GM12878 (cell line): ENCODE measurements at regions not wholly inside any gene's neighbourhood (a gene's known extent, or its start where the extent isn't known, plus 50 kb on each side); places are given as distances from the start of the nearest gene placed in this dataset.

Source experiments
- CEBPB ChIP-seq, 2 experiments: fragments of 150-350 bp in 1 of 2; IDR thresholded peaks; 2 replicates each; pipeline ENCODE4 v1.6.1; 2012 to 2014; ENCODE audit warnings: low read depth in 2 of 2, low read length in 2 of 2, borderline replicate concordance in 1 of 2, inconsistent platforms in 1 of 2
- GABPA ChIP-seq: IDR thresholded peaks from 2 replicates; pipeline ENCODE4 v1.6.1; 2014; ENCODE audit warnings: antibody characterized with exemption, low read depth, mild to moderate bottlenecking, inconsistent platforms
- MYB ChIP-seq: fragments of 150-350 bp; IDR thresholded peaks from 2 replicates; pipeline ENCODE4 v1.6.1; 2014; ENCODE audit warnings: mild to moderate bottlenecking, low read depth, low read length, borderline replicate concordance
- POLR2A ChIP-seq: IDR thresholded peaks from 2 replicates; pipeline ENCODE4 v1.6.1; 2011; ENCODE audit warnings: low read depth, mild to moderate bottlenecking, low read length
- RAD21 ChIP-seq: IDR thresholded peaks from 2 replicates; pipeline ENCODE4 v1.6.1; 2011; ENCODE audit warnings: mild to moderate bottlenecking, low read depth, low read length, moderate library complexity; ENCODE audit not compliant: insufficient read depth
- SREBF1 ChIP-seq: IDR thresholded peaks from 2 replicates; pipeline ENCODE4 v1.6.1; 2012; ENCODE audit warnings: mild to moderate bottlenecking, low read length
- TAF1 ChIP-seq: IDR thresholded peaks from 2 replicates; pipeline ENCODE4 v1.6.1; 2011; ENCODE audit warnings: mild to moderate bottlenecking, low read depth, low read length, borderline replicate concordance
- TF ChIP-seq, protein P1 (sequence below), 3 experiments: IDR thresholded peaks in 2 of 3; conservative IDR thresholded peaks in 1 of 3; 2 replicates each; pipeline ENCODE4 v1.5.1; 2011; ENCODE audit warnings: low read depth in 3 of 3, low read length in 3 of 3, mild to moderate bottlenecking in 3 of 3, control low read depth in 2 of 3, moderate library complexity in 2 of 3, inconsistent platforms in 1 of 3, mixed read lengths in 1 of 3; ENCODE audit not compliant: control insufficient read depth in 2 of 3, insufficient read depth in 1 of 3; ENCODE audit errors: extremely low read depth in 1 of 3
- TF ChIP-seq, protein P2 (sequence below): fragments of 450-650 bp; IDR thresholded peaks from 2 replicates; pipeline ENCODE4 v1.6.1; 2016; ENCODE audit warnings: mild to moderate bottlenecking
- TF ChIP-seq, protein P3 (sequence below): fragments of 150-350 bp; IDR thresholded peaks from 2 replicates; pipeline ENCODE4 v1.6.1; 2014; ENCODE audit warnings: mild to moderate bottlenecking, low read depth, low read length

DNA sequence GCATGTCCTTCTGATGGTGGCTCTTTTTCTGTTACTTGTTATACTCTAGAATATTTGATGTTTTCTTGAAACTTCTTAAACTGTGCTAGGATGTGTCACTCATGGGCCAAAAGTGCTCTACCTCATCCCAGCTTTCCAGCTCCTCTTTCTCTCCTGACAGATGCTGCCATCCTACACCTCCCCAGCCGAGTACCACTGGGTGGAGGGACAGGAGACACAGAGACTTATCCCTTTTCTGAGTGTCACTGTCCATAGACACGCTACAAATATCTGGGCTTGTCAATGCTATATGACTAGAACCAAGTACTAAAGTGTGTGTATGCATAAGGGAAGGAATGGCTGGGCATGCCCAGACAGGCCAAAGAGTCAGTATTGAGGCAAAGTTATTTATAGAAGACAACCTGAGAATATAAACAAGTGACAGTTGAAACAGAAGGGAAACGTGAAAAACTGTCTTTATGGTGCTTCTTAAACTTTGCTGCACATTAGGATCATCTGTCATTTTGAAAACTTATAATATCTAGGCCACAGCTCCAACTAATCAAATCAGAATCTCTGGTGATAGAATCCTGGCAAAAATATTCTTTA is 188.0 kb downstream of the CARTPT start:
- no peak for TF ChIP-seq CEBPB (IDR thresholded peaks at IDR 0.05; ENCODE audit: borderline replicate concordance in 1 of 2, low read depth in 2 of 2, low read length in 2 of 2)
- no peak for TF ChIP-seq RAD21
- no peak for TF ChIP-seq MYB
- TF ChIP-seq, protein P1, sequence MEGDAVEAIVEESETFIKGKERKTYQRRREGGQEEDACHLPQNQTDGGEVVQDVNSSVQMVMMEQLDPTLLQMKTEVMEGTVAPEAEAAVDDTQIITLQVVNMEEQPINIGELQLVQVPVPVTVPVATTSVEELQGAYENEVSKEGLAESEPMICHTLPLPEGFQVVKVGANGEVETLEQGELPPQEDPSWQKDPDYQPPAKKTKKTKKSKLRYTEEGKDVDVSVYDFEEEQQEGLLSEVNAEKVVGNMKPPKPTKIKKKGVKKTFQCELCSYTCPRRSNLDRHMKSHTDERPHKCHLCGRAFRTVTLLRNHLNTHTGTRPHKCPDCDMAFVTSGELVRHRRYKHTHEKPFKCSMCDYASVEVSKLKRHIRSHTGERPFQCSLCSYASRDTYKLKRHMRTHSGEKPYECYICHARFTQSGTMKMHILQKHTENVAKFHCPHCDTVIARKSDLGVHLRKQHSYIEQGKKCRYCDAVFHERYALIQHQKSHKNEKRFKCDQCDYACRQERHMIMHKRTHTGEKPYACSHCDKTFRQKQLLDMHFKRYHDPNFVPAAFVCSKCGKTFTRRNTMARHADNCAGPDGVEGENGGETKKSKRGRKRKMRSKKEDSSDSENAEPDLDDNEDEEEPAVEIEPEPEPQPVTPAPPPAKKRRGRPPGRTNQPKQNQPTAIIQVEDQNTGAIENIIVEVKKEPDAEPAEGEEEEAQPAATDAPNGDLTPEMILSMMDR (IDR thresholded peaks at IDR 0.05 in 2 of 3, conservative IDR thresholded peaks at IDR 0.05 in 1 of 3; ENCODE audit: control insufficient read depth in 2 of 3, extremely low read depth in 1 of 3, insufficient read depth in 1 of 3, low read depth in 3 of 3, low read length in 3 of 3): no peak
- TF ChIP-seq, protein P2, sequence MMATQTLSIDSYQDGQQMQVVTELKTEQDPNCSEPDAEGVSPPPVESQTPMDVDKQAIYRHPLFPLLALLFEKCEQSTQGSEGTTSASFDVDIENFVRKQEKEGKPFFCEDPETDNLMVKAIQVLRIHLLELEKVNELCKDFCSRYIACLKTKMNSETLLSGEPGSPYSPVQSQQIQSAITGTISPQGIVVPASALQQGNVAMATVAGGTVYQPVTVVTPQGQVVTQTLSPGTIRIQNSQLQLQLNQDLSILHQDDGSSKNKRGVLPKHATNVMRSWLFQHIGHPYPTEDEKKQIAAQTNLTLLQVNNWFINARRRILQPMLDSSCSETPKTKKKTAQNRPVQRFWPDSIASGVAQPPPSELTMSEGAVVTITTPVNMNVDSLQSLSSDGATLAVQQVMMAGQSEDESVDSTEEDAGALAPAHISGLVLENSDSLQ: no peak
- no peak for TF ChIP-seq TAF1
- no peak for TF ChIP-seq POLR2A
- TF ChIP-seq GABPA: no peak
- TF ChIP-seq, protein P3, sequence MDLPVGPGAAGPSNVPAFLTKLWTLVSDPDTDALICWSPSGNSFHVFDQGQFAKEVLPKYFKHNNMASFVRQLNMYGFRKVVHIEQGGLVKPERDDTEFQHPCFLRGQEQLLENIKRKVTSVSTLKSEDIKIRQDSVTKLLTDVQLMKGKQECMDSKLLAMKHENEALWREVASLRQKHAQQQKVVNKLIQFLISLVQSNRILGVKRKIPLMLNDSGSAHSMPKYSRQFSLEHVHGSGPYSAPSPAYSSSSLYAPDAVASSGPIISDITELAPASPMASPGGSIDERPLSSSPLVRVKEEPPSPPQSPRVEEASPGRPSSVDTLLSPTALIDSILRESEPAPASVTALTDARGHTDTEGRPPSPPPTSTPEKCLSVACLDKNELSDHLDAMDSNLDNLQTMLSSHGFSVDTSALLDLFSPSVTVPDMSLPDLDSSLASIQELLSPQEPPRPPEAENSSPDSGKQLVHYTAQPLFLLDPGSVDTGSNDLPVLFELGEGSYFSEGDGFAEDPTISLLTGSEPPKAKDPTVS: no peak
- TF ChIP-seq SREBF1: no peak
